GM12891 (cell line): ENCODE measurements at regions not wholly inside any gene's neighbourhood (a gene's known extent, or its start where the extent isn't known, plus 50 kb on each side); places are given as distances from the start of the nearest gene placed in this dataset.

ENCODE experiments used
- PAX5 ChIP-seq: IDR thresholded peaks from 2 replicates; pipeline ENCODE4 v1.6.1; 2011; ENCODE audit warnings: low read length, moderate library complexity, mild to moderate bottlenecking; ENCODE audit not compliant: insufficient read depth, severe bottlenecking
- POLR2A ChIP-seq: IDR thresholded peaks from 2 replicates; pipeline ENCODE4 v1.6.1; 2011; ENCODE audit warnings: low read depth, low read length, control low read depth
- POLR2AphosphoS5 ChIP-seq: IDR thresholded peaks from 2 replicates; pipeline ENCODE4 v1.6.1; 2011; ENCODE audit warnings: low read depth, low read length, control low read depth
- SPI1 ChIP-seq: IDR thresholded peaks from 2 replicates; pipeline ENCODE4 v1.6.1; 2011; ENCODE audit warnings: low read depth, low read length, control low read depth
- TAF1 ChIP-seq: IDR thresholded peaks from 2 replicates; pipeline ENCODE4 v1.6.1; 2011; ENCODE audit warnings: low read depth, low read length, control low read depth

DNA sequence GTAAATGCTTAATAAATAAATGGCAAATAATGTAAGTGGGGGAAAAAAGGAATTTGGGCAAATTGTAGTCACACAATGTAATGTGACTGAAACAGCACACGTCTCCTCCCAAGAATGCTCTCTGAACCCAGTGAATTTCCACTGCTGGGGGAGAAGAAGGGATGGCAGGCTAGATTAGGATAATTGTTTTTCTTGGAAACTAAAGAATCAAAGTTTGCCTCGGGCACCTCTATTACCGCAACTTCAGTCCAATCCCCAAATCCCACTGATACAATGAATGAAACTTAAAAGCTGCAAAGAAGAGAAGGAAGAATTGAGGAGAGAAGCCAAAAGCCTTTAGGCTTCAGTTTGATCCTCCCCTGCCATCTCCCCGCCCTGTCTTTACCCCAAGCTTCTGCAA lies 423.2 kb upstream of the PAPPA start:
- TF ChIP-seq TAF1 = no peak
- no peak for TF ChIP-seq POLR2AphosphoS5
- TF ChIP-seq POLR2A = no peak
- TF ChIP-seq PAX5 = no peak
- TF ChIP-seq SPI1 = no peak
